Right lobe of liver (tissue), 6 donors: ENCODE measurements at regions not wholly inside any gene's neighbourhood (a gene's known extent, or its start where the extent isn't known, plus 50 kb on each side); places are given as distances from the start of the nearest gene placed in this dataset.

Source experiments
- ATAC-seq, 4 donors: fragments of 200-7000 bp; cut with Tn5 transposase; one replicate each; pipeline ENCODE4 v1.9.1; 2020; ENCODE audit warnings: mild to moderate bottlenecking in 4 of 4, moderate library complexity in 4 of 4
- DNase-seq, 3 donors: peaks; one replicate each; pipeline ENCODE4 v3.0.0-alpha.2; 2020
- H3K27ac ChIP-seq, 3 donors: fragments of 200-600 bp; one replicate each; pipeline ENCODE4 v1.8.0; 2022
- H3K27me3 ChIP-seq, 2 donors: fragments of 200-600 bp; one replicate each; pipeline ENCODE4 v1.8.0; 2022
- H3K36me3 ChIP-seq, 4 donors: fragments of 200-600 bp; sonication (generic) in 1 of 4; one replicate each; pipeline versions ENCODE4 v1.5.1 to v1.8.0; 2017 to 2022; ENCODE audit warnings: control low read depth in 1 of 4
- H3K4me1 ChIP-seq, 4 donors: fragments of 200-600 bp; sonication (generic) in 1 of 4; one replicate each; pipeline versions ENCODE4 v1.5.1 to v1.8.0; 2017 to 2022; ENCODE audit warnings: control low read depth in 1 of 4
- H3K4me3 ChIP-seq, 3 donors: fragments of 200-600 bp; one replicate each; pipeline ENCODE4 v1.8.0; 2022
- H3K9me3 ChIP-seq, 4 donors: fragments of 200-600 bp; sonication (generic) in 1 of 4; one replicate each; pipeline versions ENCODE4 v1.5.1 to v1.8.0; 2017 to 2022; ENCODE audit warnings: control low read depth in 1 of 4
- POLR2A ChIP-seq: fragments of 450-650 bp; IDR thresholded peaks from one replicate; pipeline ENCODE4 v1.6.1; 2017; ENCODE audit warnings: antibody characterized with exemption, mild to moderate bottlenecking
- WGBS: methylation state at CpG from one replicate; pipeline ENCODE4 v1.1.6; 2018; ENCODE audit warnings: low coverage, low lambda C conversion rate; ENCODE audit not compliant: insufficient coverage; ENCODE audit errors: missing lambda C conversion rate; 5-methylcytosine and 5-hydroxymethylcytosine counted together
- intact Hi-C, 2 donors: fragments of 100-400 bp; cut with DNase I; formaldehyde crosslinking; loops; one replicate each; pipeline versions ENCODE4 v1.11.2 to v1.14.1; 2022
- TF ChIP-seq, protein P1 (sequence below), 4 donors: fragments of 200-600 bp in 3 of 4; fragments of 450-650 bp in 1 of 4; IDR thresholded peaks; one replicate each; pipeline versions ENCODE4 v1.5.1 to v1.8.0; 2016 to 2022; ENCODE audit warnings: antibody characterized with exemption in 4 of 4, mild to moderate bottlenecking in 2 of 4
- donor health status: DM: no; HTN: yes; CAD: no.
- donor health status: DM: no; HTN: no; CAD: no.
- donor health status: DM: no; HTN: no; CAD: no.
- donor health status: DM: no; HTN: yes; CAD: no.
- donor health status: DM: no; HTN: yes; CAD: no.

DNA sequence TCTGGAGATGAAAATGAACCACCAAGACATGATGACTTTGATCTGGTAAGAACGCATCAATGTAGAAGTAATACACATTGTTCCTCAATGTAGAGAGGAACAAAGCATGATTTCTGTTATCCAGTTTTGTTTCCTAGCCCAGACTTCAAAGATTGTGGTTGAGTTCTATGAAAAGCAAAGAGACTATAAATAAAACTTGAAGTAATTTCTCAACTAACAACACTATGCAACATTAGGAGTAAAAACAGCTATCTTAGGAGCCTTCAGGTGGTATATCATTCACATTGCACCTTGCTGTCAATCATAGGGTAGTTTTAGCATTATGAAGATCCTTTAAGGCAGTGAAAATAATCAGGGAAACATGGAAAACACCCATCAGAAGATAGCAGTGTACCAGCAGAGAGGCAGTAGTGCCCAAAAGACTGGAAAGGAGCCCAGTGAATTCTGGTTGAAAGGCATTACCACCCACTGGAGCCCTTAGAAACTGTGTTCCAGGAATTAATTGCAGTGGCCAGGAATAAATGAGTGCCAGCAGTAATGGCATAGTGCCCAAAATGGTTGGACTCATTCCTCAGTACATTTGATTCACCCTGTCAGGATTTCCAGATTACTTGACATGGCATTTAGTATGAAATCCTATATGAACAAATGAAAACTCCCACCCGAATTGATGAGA is 300.7 kb upstream of the CXXC4 start:
- Histone ChIP-seq H3K36me3 (no peaks in the 10 kb centered on the region), H3K27me3 (no peaks in the 10 kb centered on the region), H3K4me3 (no peak overlapping the region), H3K27ac (no peak overlapping the region), H3K9me3 (no peaks in the 10 kb centered on the region), H3K4me1 (no peaks in the 10 kb centered on the region)
- DNase-seq (no peak), ATAC-seq (peak in 2 of 4 donors; percentile 33 to 96)
- intact Hi-C loops = no loop called here
- TF ChIP-seq, protein P1, sequence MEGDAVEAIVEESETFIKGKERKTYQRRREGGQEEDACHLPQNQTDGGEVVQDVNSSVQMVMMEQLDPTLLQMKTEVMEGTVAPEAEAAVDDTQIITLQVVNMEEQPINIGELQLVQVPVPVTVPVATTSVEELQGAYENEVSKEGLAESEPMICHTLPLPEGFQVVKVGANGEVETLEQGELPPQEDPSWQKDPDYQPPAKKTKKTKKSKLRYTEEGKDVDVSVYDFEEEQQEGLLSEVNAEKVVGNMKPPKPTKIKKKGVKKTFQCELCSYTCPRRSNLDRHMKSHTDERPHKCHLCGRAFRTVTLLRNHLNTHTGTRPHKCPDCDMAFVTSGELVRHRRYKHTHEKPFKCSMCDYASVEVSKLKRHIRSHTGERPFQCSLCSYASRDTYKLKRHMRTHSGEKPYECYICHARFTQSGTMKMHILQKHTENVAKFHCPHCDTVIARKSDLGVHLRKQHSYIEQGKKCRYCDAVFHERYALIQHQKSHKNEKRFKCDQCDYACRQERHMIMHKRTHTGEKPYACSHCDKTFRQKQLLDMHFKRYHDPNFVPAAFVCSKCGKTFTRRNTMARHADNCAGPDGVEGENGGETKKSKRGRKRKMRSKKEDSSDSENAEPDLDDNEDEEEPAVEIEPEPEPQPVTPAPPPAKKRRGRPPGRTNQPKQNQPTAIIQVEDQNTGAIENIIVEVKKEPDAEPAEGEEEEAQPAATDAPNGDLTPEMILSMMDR (IDR thresholded peaks at IDR 0.05) = no peak
- no peak for TF ChIP-seq POLR2A
- WGBS = 30% methylated on average over 2 of the region's 2 CpGs

DNA sequence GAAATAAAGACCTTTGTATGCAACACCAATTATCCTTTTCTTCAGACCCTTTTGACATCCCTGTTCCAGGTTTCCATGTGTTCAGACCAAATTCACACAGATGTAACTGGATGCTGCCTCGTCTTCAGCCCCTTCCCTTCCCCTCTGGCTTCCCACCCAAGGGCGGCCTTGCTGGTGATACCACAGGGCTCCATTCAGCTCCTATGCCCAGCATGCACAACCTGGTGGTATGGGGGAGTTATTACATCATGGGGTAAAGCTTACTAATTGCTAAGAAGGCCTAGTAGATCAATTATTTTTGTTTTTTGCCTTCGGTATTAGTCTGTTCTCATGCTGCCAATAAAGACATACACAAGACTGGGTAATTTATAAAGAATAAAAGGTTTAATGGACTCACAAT is 317.0 kb upstream of the CXXC4 start:
- no peak overlapping the region for H3K27ac ChIP-seq
- H3K4me3 ChIP-seq = no peak overlapping the region
- intact Hi-C loops = no loop called here
- H3K36me3 ChIP-seq = no peaks in the 10 kb centered on the region
- WGBS = 78% methylated on average over 3 of the region's 3 CpGs
- H3K4me1 ChIP-seq = no peaks in the 10 kb centered on the region
- no peaks in the 10 kb centered on the region for H3K27me3 ChIP-seq
- ATAC-seq (no peak), DNase-seq (no peak)
- H3K9me3 ChIP-seq = no peaks in the 10 kb centered on the region
- TF ChIP-seq, protein P1 (IDR thresholded peaks at IDR 0.05) = no peak

DNA sequence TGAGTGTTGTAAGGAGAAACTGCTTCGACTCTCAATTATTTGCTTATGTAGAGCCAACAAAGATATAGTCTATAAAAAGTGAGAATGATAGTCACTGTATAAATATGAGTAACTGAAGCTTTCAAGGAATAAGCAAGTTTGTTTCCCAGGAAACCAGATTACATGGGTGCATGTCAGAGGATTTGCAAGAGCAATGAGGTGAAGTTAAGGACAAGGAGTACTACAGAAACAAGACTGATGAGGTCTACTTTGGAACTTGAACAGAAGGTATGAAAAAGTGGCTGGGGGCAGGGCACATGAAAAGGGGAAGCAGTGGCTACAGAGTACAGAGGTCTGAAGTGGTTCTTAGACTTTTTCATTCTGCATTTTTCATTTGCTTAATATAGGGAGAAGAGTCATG is 321.0 kb upstream of the CXXC4 start:
- no peak for ATAC-seq

DNA sequence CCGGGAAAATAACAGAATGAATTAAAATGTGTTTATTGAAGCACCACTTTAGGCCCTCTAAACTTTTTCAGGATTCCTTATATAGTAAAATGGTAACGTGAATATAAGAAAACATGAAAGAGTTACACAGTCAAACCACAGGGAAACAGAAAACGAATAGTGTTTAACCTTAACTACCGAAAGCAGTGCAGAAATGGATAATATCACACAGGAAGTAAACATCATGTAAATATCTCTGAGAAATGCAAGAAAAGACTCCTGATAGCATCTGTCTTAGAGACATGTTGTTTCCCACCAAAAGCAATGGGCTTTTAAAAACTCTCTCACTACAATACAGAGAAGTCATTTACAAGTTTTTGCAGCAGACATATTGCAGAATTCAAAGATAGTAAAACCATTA is 323.9 kb upstream of the CXXC4 start:
- H3K4me1 ChIP-seq = no peaks in the 10 kb centered on the region
- H3K36me3 ChIP-seq = no peaks in the 10 kb centered on the region
- no peak overlapping the region for H3K4me3 ChIP-seq
- no peak for DNase-seq
- no peak overlapping the region for H3K27ac ChIP-seq
- 59% methylated on average over 4 of the region's 4 CpGs for WGBS
- no peaks in the 10 kb centered on the region for H3K9me3 ChIP-seq
- intact Hi-C loops = no loop called here
- no peaks in the 10 kb centered on the region for H3K27me3 ChIP-seq
- TF ChIP-seq, protein P1 (IDR thresholded peaks at IDR 0.05) = no peak
- no peak for TF ChIP-seq POLR2A
- no peak for ATAC-seq

More for the DNA sequence above, 321.0 kb upstream of the CXXC4 start:
- H3K27ac ChIP-seq = no peak overlapping the region
- intact Hi-C loops = no loop called here
- no peaks in the 10 kb centered on the region for H3K9me3 ChIP-seq
- no peak for TF ChIP-seq POLR2A
- TF ChIP-seq, protein P1 (IDR thresholded peaks at IDR 0.05) = no peak
- no peaks in the 10 kb centered on the region for H3K4me1 ChIP-seq
- WGBS = 42% methylated on average over 1 of the region's 1 CpG
- no peaks in the 10 kb centered on the region for H3K36me3 ChIP-seq
- DNase-seq = no peak
- no peak overlapping the region for H3K4me3 ChIP-seq
- no peaks in the 10 kb centered on the region for H3K27me3 ChIP-seq

DNA sequence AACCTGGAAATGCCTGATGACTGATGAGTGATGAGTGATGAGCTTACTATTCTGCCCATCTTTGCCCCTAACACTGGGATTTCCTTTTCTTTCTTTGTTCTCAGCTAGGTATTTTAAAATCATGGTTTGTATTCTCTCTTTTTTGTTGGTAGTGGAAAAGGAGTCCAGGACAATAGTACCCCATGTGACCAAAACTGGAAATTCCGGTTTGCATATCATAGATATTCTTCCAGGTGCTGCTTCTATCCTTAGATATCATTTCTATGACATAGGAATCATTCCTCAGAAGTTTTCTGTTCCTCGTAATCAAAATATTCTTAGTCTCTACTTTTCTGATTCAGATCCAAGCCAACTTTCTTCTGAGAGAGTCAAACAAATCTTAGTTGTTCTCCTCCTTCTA is 320.5 kb upstream of the TET2 start:
- ATAC-seq (no peak), DNase-seq (no peak)
- H3K27me3 ChIP-seq = no peaks in the 10 kb centered on the region
- no peaks in the 10 kb centered on the region for H3K36me3 ChIP-seq
- H3K27ac ChIP-seq = no peak overlapping the region
- H3K4me1 ChIP-seq = no peaks in the 10 kb centered on the region
- H3K4me3 ChIP-seq = no peak overlapping the region
- no peaks in the 10 kb centered on the region for H3K9me3 ChIP-seq
- intact Hi-C loops = no loop called here
- 55% methylated on average over 2 of the region's 2 CpGs for WGBS
- no peak for TF ChIP-seq POLR2A
- TF ChIP-seq, protein P1 (IDR thresholded peaks at IDR 0.05) = no peak
